ENCODE measurements at regions not wholly inside any gene's neighbourhood (a gene's known extent, or its start where the extent isn't known, plus 50 kb on each side); places are given as distances from the start of the nearest gene placed in this dataset.

GRCh38 chr1:30619619-30620018 is 103.8 kb downstream of the MATN1 start:
- TF ChIP-seq CTCF (IDR thresholded peaks at IDR 0.05 in 4 of 5, conservative IDR thresholded peaks at IDR 0.05 in 1 of 5) (no peak), POLR2A (IDR thresholded peaks at IDR 0.05) (no peak)

All from gastrocnemius medialis (tissue), 4 donors.